IPS-18a (cell line): ENCODE measurements at regions not wholly inside any gene's neighbourhood (a gene's known extent, or its start where the extent isn't known, plus 50 kb on each side); places are given as distances from the start of the nearest gene placed in this dataset.

Experiments
- H3K27ac ChIP-seq: one replicate; pipeline ENCODE4 v1.5.1; 2013; ENCODE audit warnings: low read length
- H3K27me3 ChIP-seq: one replicate; pipeline ENCODE4 v1.6.1; 2013; ENCODE audit warnings: mild to moderate bottlenecking, low read length; ENCODE audit not compliant: control insufficient read depth, insufficient read depth
- H3K36me3 ChIP-seq: one replicate; pipeline ENCODE4 v1.6.1; 2013; ENCODE audit warnings: low read depth, low read length; ENCODE audit not compliant: control insufficient read depth
- H3K4me1 ChIP-seq: one replicate; pipeline ENCODE4 v1.6.1; 2013; ENCODE audit warnings: low read depth, low read length; ENCODE audit not compliant: control insufficient read depth
- H3K4me3 ChIP-seq: one replicate; pipeline ENCODE4 v1.5.1; 2013; ENCODE audit warnings: low read length
- H3K9ac ChIP-seq: one replicate; pipeline ENCODE4 v1.6.1; 2013; ENCODE audit warnings: mild to moderate bottlenecking, low read length, moderate library complexity
- H3K9me3 ChIP-seq: one replicate; pipeline ENCODE4 v1.6.1; 2013; ENCODE audit warnings: low read depth, low read length; ENCODE audit not compliant: control insufficient read depth

GRCh38 chr13:87052731-87053130, 618.4 kb upstream of the SLITRK5 start:
- Histone ChIP-seq H3K9ac (no peak overlapping the region), H3K27me3 (no peaks in the 10 kb centered on the region), H3K9me3 (no peaks in the 10 kb centered on the region), H3K27ac (no peak overlapping the region), H3K36me3 (no peaks in the 10 kb centered on the region), H3K4me1 (no peaks in the 10 kb centered on the region), H3K4me3 (no peak overlapping the region)

- H3K27me3 ChIP-seq, result no peaks in the 10 kb centered on the region
- no peaks in the 10 kb centered on the region for H3K9me3 ChIP-seq
- no peaks in the 10 kb centered on the region for H3K4me1 ChIP-seq
- no peak overlapping the region for H3K9ac ChIP-seq
- no peak overlapping the region for H3K27ac ChIP-seq
- no peaks in the 10 kb centered on the region for H3K36me3 ChIP-seq
- no peak overlapping the region for H3K4me3 ChIP-seq
These were observed 613.2 kb upstream of the SLITRK5 start for GRCh38 chr13:87057807-87058520.

GRCh38 chr13:87058786-87059329, 612.3 kb upstream of the SLITRK5 start:
- Histone ChIP-seq H3K27ac (no peak overlapping the region), H3K9me3 (no peaks in the 10 kb centered on the region), H3K9ac (no peak overlapping the region), H3K4me3 (no peak overlapping the region), H3K36me3 (no peaks in the 10 kb centered on the region), H3K4me1 (no peaks in the 10 kb centered on the region), H3K27me3 (no peaks in the 10 kb centered on the region)

GRCh38 chr13:87078947-87079795, 592.0 kb upstream of the SLITRK5 start:
- Histone ChIP-seq H3K4me3 (no peak overlapping the region), H3K27ac (no peak overlapping the region), H3K9me3 (no peaks in the 10 kb centered on the region), H3K36me3 (no peaks in the 10 kb centered on the region), H3K27me3 (no peaks in the 10 kb centered on the region), H3K4me1 (no peaks in the 10 kb centered on the region), H3K9ac (no peak overlapping the region)

GRCh38 chr13:87080100-87080779, 590.9 kb upstream of the SLITRK5 start:
- no peaks in the 10 kb centered on the region for H3K4me1 ChIP-seq
- H3K9me3 ChIP-seq, result no peaks in the 10 kb centered on the region

GRCh38 chr13:87084192-87084591, 587.0 kb upstream of the SLITRK5 start:
- no peaks in the 10 kb centered on the region for H3K36me3 ChIP-seq
- H3K27ac ChIP-seq, result no peak overlapping the region
- H3K27me3 ChIP-seq, result no peaks in the 10 kb centered on the region
- H3K4me3 ChIP-seq, result no peak overlapping the region
- no peaks in the 10 kb centered on the region for H3K9me3 ChIP-seq
- no peak overlapping the region for H3K9ac ChIP-seq
- no peaks in the 10 kb centered on the region for H3K4me1 ChIP-seq

More at GRCh38 chr13:87080100-87080779, 590.9 kb upstream of the SLITRK5 start:
- H3K27me3 ChIP-seq, result no peaks in the 10 kb centered on the region
- no peak overlapping the region for H3K9ac ChIP-seq
- no peak overlapping the region for H3K4me3 ChIP-seq
- no peaks in the 10 kb centered on the region for H3K36me3 ChIP-seq
- no peak overlapping the region for H3K27ac ChIP-seq

- Histone ChIP-seq H3K36me3 (no peaks in the 10 kb centered on the region), H3K27ac (no peak overlapping the region), H3K4me3 (no peak overlapping the region)
These were observed 583.4 kb upstream of the SLITRK5 start for GRCh38 chr13:87087741-87088140.

GRCh38 chr13:87089391-87089790, 581.8 kb upstream of the SLITRK5 start:
- no peak overlapping the region for H3K9ac ChIP-seq
- no peaks in the 10 kb centered on the region for H3K36me3 ChIP-seq
- no peaks in the 10 kb centered on the region for H3K9me3 ChIP-seq
- H3K4me1 ChIP-seq, result peaks cover under 1% of the 10 kb centered on the region
- H3K4me3 ChIP-seq, result no peak overlapping the region
- no peak overlapping the region for H3K27ac ChIP-seq
- no peaks in the 10 kb centered on the region for H3K27me3 ChIP-seq

More at GRCh38 chr13:87087741-87088140, 583.4 kb upstream of the SLITRK5 start:
- Histone ChIP-seq H3K27me3 (no peaks in the 10 kb centered on the region), H3K9ac (no peak overlapping the region), H3K9me3 (no peaks in the 10 kb centered on the region), H3K4me1 (no peaks in the 10 kb centered on the region)

GRCh38 chr13:87093399-87093798, 577.8 kb upstream of the SLITRK5 start:
- Histone ChIP-seq H3K9ac (no peak overlapping the region), H3K36me3 (no peaks in the 10 kb centered on the region), H3K27me3 (no peaks in the 10 kb centered on the region), H3K4me3 (no peak overlapping the region), H3K27ac (no peak overlapping the region), H3K4me1 (peaks cover 4% of the 10 kb centered on the region), H3K9me3 (no peaks in the 10 kb centered on the region)

GRCh38 chr13:87094646-87095045, 576.5 kb upstream of the SLITRK5 start:
- Histone ChIP-seq H3K9me3 (no peaks in the 10 kb centered on the region), H3K4me3 (no peak overlapping the region), H3K9ac (no peak overlapping the region), H3K4me1 (peaks cover 4% of the 10 kb centered on the region), H3K27ac (no peak overlapping the region), H3K27me3 (no peaks in the 10 kb centered on the region), H3K36me3 (no peaks in the 10 kb centered on the region)

- no peak overlapping the region for H3K27ac ChIP-seq
- no peaks in the 10 kb centered on the region for H3K4me1 ChIP-seq
- no peaks in the 10 kb centered on the region for H3K36me3 ChIP-seq
- H3K4me3 ChIP-seq, result no peak overlapping the region
- H3K9me3 ChIP-seq, result no peaks in the 10 kb centered on the region
- H3K27me3 ChIP-seq, result no peaks in the 10 kb centered on the region
- H3K9ac ChIP-seq, result no peak overlapping the region
These were observed 570.7 kb upstream of the SLITRK5 start for GRCh38 chr13:87100431-87100830.
